ENCODE measurements at regions not wholly inside any gene's neighbourhood (a gene's known extent, or its start where the extent isn't known, plus 50 kb on each side); places are given as distances from the start of the nearest gene placed in this dataset.

DNA sequence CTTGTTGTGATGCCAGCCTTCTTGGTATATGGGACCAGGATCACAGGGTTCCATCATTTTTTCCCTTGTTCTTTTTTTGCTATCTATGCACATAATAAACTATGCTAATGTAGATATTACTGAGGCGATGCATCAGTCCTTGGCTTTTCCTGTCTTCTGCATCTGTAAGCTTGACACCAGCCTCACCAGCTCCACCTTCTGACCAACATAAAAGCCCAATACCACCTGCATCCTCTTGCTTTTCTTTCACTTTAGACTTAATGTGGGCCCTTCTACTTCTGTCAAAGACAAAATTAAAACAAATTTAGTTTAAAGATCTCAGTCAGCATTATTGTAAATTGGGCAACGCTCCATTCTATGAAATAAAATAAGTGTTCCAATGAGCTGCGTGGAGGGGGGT, 1718.8 kb upstream of the PCDH10 start:
- TF ChIP-seq, protein P1, sequence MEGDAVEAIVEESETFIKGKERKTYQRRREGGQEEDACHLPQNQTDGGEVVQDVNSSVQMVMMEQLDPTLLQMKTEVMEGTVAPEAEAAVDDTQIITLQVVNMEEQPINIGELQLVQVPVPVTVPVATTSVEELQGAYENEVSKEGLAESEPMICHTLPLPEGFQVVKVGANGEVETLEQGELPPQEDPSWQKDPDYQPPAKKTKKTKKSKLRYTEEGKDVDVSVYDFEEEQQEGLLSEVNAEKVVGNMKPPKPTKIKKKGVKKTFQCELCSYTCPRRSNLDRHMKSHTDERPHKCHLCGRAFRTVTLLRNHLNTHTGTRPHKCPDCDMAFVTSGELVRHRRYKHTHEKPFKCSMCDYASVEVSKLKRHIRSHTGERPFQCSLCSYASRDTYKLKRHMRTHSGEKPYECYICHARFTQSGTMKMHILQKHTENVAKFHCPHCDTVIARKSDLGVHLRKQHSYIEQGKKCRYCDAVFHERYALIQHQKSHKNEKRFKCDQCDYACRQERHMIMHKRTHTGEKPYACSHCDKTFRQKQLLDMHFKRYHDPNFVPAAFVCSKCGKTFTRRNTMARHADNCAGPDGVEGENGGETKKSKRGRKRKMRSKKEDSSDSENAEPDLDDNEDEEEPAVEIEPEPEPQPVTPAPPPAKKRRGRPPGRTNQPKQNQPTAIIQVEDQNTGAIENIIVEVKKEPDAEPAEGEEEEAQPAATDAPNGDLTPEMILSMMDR (IDR thresholded peaks at IDR 0.05; ENCODE audit: poor library complexity) = no peak
- TF ChIP-seq EZH2 (IDR thresholded peaks at IDR 0.05; ENCODE audit: borderline replicate concordance) (no peak), EZH2phosphoT487 (IDR thresholded peaks at IDR 0.05; ENCODE audit: low read depth, severe bottlenecking, unreplicated experiment) (no peak)

Measured in hepatocyte (in vitro differentiated cells).